ENCODE measurements at regions not wholly inside any gene's neighbourhood (a gene's known extent, or its start where the extent isn't known, plus 50 kb on each side); places are given as distances from the start of the nearest gene placed in this dataset.

- no peak overlapping the region for H3K4me3 ChIP-seq (ENCODE audit: low read depth, low read length)
- CTCF ChIA-PET, result interaction anchor here (0.6 kb wide), 1 partner anchor 24 kb away, joined by 3 read pairs; no protein-coding TSS in a partner anchor
- H3K36me3 ChIP-seq (ENCODE audit: control insufficient read depth in 2 of 2, insufficient read depth in 1 of 2, low read length in 2 of 2), result no peaks in the 10 kb centered on the region
- no peak overlapping the region for H3K27ac ChIP-seq (ENCODE audit: extremely low read depth, low read depth, low read length)
- no peaks in the 10 kb centered on the region for H3K4me1 ChIP-seq (ENCODE audit: control insufficient read depth, insufficient read depth, low read length)
- TF ChIP-seq HOXA7 (CRISPR knock-in tag; IDR thresholded peaks at IDR 0.05; ENCODE audit: borderline replicate concordance) (no peak), GLI2 (tag by site-specific recombination; IDR thresholded peaks at IDR 0.05; ENCODE audit: borderline replicate concordance, low read depth) (no peak), TRIM28 (IDR thresholded peaks at IDR 0.05; ENCODE audit: borderline replicate concordance, low read length) (no peak), BCL11A (tag by site-specific recombination; IDR thresholded peaks at IDR 0.05; ENCODE audit: low read depth) (no peak), PRDM2 (tag by site-specific recombination; IDR thresholded peaks at IDR 0.05; ENCODE audit: borderline replicate concordance) (no peak), ZNF280D (tag by site-specific recombination; IDR thresholded peaks at IDR 0.05) (no peak), ZNF311 (tag by site-specific recombination; IDR thresholded peaks at IDR 0.05; ENCODE audit: borderline replicate concordance) (no peak), ZNF16 (tag by site-specific recombination; IDR thresholded peaks at IDR 0.05; ENCODE audit: low read depth) (no peak), ZNF610 (tag by site-specific recombination; IDR thresholded peaks at IDR 0.05; ENCODE audit: borderline replicate concordance) (no peak), ZNF629 (tag by site-specific recombination; IDR thresholded peaks at IDR 0.05) (no peak), ZBTB7A (tag by site-specific recombination; IDR thresholded peaks at IDR 0.05; ENCODE audit: low read depth) (no peak), ZNF140 (tag by site-specific recombination; IDR thresholded peaks at IDR 0.05) (no peak), ZNF175 (tag by site-specific recombination; IDR thresholded peaks at IDR 0.05) (no peak), ZNF585B (tag by site-specific recombination; IDR thresholded peaks at IDR 0.05) (no peak), ZNF544 (tag by site-specific recombination; IDR thresholded peaks at IDR 0.05) (no peak)
- TF ChIP-seq, protein P1, sequence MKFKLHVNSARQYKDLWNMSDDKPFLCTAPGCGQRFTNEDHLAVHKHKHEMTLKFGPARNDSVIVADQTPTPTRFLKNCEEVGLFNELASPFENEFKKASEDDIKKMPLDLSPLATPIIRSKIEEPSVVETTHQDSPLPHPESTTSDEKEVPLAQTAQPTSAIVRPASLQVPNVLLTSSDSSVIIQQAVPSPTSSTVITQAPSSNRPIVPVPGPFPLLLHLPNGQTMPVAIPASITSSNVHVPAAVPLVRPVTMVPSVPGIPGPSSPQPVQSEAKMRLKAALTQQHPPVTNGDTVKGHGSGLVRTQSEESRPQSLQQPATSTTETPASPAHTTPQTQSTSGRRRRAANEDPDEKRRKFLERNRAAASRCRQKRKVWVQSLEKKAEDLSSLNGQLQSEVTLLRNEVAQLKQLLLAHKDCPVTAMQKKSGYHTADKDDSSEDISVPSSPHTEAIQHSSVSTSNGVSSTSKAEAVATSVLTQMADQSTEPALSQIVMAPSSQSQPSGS (tag by site-specific recombination; IDR thresholded peaks at IDR 0.05; ENCODE audit: low read depth), result no peak
- TF ChIP-seq, protein P2, sequence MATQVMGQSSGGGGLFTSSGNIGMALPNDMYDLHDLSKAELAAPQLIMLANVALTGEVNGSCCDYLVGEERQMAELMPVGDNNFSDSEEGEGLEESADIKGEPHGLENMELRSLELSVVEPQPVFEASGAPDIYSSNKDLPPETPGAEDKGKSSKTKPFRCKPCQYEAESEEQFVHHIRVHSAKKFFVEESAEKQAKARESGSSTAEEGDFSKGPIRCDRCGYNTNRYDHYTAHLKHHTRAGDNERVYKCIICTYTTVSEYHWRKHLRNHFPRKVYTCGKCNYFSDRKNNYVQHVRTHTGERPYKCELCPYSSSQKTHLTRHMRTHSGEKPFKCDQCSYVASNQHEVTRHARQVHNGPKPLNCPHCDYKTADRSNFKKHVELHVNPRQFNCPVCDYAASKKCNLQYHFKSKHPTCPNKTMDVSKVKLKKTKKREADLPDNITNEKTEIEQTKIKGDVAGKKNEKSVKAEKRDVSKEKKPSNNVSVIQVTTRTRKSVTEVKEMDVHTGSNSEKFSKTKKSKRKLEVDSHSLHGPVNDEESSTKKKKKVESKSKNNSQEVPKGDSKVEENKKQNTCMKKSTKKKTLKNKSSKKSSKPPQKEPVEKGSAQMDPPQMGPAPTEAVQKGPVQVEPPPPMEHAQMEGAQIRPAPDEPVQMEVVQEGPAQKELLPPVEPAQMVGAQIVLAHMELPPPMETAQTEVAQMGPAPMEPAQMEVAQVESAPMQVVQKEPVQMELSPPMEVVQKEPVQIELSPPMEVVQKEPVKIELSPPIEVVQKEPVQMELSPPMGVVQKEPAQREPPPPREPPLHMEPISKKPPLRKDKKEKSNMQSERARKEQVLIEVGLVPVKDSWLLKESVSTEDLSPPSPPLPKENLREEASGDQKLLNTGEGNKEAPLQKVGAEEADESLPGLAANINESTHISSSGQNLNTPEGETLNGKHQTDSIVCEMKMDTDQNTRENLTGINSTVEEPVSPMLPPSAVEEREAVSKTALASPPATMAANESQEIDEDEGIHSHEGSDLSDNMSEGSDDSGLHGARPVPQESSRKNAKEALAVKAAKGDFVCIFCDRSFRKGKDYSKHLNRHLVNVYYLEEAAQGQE (tag by site-specific recombination; IDR thresholded peaks at IDR 0.05), result no peak
- TF ChIP-seq, protein P3, sequence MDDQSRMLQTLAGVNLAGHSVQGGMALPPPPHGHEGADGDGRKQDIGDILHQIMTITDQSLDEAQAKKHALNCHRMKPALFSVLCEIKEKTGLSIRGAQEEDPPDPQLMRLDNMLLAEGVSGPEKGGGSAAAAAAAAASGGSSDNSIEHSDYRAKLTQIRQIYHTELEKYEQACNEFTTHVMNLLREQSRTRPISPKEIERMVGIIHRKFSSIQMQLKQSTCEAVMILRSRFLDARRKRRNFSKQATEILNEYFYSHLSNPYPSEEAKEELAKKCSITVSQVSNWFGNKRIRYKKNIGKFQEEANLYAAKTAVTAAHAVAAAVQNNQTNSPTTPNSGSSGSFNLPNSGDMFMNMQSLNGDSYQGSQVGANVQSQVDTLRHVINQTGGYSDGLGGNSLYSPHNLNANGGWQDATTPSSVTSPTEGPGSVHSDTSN (CRISPR knock-in tag; IDR thresholded peaks at IDR 0.05), result no peak
- TF ChIP-seq, protein P4, sequence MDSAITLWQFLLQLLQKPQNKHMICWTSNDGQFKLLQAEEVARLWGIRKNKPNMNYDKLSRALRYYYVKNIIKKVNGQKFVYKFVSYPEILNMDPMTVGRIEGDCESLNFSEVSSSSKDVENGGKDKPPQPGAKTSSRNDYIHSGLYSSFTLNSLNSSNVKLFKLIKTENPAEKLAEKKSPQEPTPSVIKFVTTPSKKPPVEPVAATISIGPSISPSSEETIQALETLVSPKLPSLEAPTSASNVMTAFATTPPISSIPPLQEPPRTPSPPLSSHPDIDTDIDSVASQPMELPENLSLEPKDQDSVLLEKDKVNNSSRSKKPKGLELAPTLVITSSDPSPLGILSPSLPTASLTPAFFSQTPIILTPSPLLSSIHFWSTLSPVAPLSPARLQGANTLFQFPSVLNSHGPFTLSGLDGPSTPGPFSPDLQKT (IDR thresholded peaks at IDR 0.05; ENCODE audit: borderline replicate concordance, low read depth, low read length), result no peak
- POLR2A ChIA-PET, result no interaction called here
- H3K9me3 ChIP-seq (ENCODE audit: control insufficient read depth, insufficient read depth, low read depth, low read length), result no peaks in the 10 kb centered on the region
These were observed 457.9 kb downstream of the HDGFL1 start for GRCh38 chr6:23027281-23027680.
